GM18505 (cell line): ENCODE measurements at regions not wholly inside any gene's neighbourhood (a gene's known extent, or its start where the extent isn't known, plus 50 kb on each side); places are given as distances from the start of the nearest gene placed in this dataset.

Experiments
- ATAC-seq: cut with Tn5 transposase; IDR thresholded peaks from one replicate; pipeline ENCODE4 v1.9.1; 2021; ENCODE audit not compliant: unreplicated experiment
- POLR2A ChIP-seq: IDR thresholded peaks from 4 replicates; pipeline ENCODE4 v1.6.1; 2011; ENCODE audit warnings: borderline replicate concordance; ENCODE audit not compliant: insufficient read depth, insufficient read length; ENCODE audit errors: extremely low read depth

GRCh38 chr4:4808086-4808485 lies 51.4 kb upstream of the MSX1 start:
- TF ChIP-seq POLR2A: no peak
- ATAC-seq: no peak

GRCh38 chr4:4805887-4806286 lies 53.6 kb upstream of the MSX1 start:
- no peak for TF ChIP-seq POLR2A
- ATAC-seq: no peak

- TF ChIP-seq POLR2A: no peak
- no peak for ATAC-seq
Observed at GRCh38 chr4:4803912-4804296, 55.6 kb upstream of the MSX1 start.

- ATAC-seq: no peak
- TF ChIP-seq POLR2A: no peak
Observed at GRCh38 chr4:4803216-4803911, 56.1 kb upstream of the MSX1 start.

- TF ChIP-seq POLR2A: no peak
- ATAC-seq: no peak
Observed at GRCh38 chr4:4800646-4801408, 58.6 kb upstream of the MSX1 start.

GRCh38 chr4:4794421-4794820 lies 65.0 kb upstream of the MSX1 start:
- no peak for ATAC-seq
- no peak for TF ChIP-seq POLR2A

GRCh38 chr4:4792466-4792865 lies 67.0 kb upstream of the MSX1 start:
- no peak for ATAC-seq
- TF ChIP-seq POLR2A: no peak

GRCh38 chr4:4791299-4792111 lies 68.0 kb upstream of the MSX1 start:
- no peak for ATAC-seq
- no peak for TF ChIP-seq POLR2A

GRCh38 chr4:4789462-4789861 lies 70.0 kb upstream of the MSX1 start:
- ATAC-seq: no peak
- no peak for TF ChIP-seq POLR2A

GRCh38 chr4:4788573-4788972 lies 70.9 kb upstream of the MSX1 start:
- no peak for ATAC-seq
- no peak for TF ChIP-seq POLR2A

GRCh38 chr4:4787421-4787820 lies 72.0 kb upstream of the MSX1 start:
- no peak for TF ChIP-seq POLR2A
- no peak for ATAC-seq

GRCh38 chr4:4784379-4784778 lies 75.1 kb upstream of the MSX1 start:
- TF ChIP-seq POLR2A: no peak
- no peak for ATAC-seq

- no peak for ATAC-seq
- TF ChIP-seq POLR2A: no peak
Observed at GRCh38 chr4:4783847-4784246, 75.6 kb upstream of the MSX1 start.
